ENCODE measurements at regions not wholly inside any gene's neighbourhood (a gene's known extent, or its start where the extent isn't known, plus 50 kb on each side); places are given as distances from the start of the nearest gene placed in this dataset.

- TF ChIP-seq SNAI2 (CRISPR knock-in tag; IDR thresholded peaks at IDR 0.05): no peak
- TF ChIP-seq ZFP30 (CRISPR knock-in tag; IDR thresholded peaks at IDR 0.05): no peak
- no peak for TF ChIP-seq TOX (CRISPR knock-in tag; IDR thresholded peaks at IDR 0.05; ENCODE audit: borderline replicate concordance)
- TF ChIP-seq BACH2 (CRISPR knock-in tag; IDR thresholded peaks at IDR 0.05; ENCODE audit: borderline replicate concordance): no peak
- no peak for TF ChIP-seq RARB (CRISPR knock-in tag; IDR thresholded peaks at IDR 0.05)
- TF ChIP-seq TCF4 (CRISPR knock-in tag; IDR thresholded peaks at IDR 0.05; ENCODE audit: borderline replicate concordance): no peak
- no peak for TF ChIP-seq POU6F1 (CRISPR knock-in tag; IDR thresholded peaks at IDR 0.05; ENCODE audit: borderline replicate concordance, low read depth)
- no peak for TF ChIP-seq ISL1 (CRISPR knock-in tag; IDR thresholded peaks at IDR 0.05)
- TF ChIP-seq, protein P1, sequence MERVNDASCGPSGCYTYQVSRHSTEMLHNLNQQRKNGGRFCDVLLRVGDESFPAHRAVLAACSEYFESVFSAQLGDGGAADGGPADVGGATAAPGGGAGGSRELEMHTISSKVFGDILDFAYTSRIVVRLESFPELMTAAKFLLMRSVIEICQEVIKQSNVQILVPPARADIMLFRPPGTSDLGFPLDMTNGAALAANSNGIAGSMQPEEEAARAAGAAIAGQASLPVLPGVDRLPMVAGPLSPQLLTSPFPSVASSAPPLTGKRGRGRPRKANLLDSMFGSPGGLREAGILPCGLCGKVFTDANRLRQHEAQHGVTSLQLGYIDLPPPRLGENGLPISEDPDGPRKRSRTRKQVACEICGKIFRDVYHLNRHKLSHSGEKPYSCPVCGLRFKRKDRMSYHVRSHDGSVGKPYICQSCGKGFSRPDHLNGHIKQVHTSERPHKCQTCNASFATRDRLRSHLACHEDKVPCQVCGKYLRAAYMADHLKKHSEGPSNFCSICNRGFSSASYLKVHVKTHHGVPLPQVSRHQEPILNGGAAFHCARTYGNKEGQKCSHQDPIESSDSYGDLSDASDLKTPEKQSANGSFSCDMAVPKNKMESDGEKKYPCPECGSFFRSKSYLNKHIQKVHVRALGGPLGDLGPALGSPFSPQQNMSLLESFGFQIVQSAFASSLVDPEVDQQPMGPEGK (CRISPR knock-in tag; IDR thresholded peaks at IDR 0.05; ENCODE audit: borderline replicate concordance): no peak
- no peak for TF ChIP-seq ARNTL (CRISPR knock-in tag; IDR thresholded peaks at IDR 0.05; ENCODE audit: borderline replicate concordance, low read depth)
- no peak for TF ChIP-seq ZFP3 (CRISPR knock-in tag; IDR thresholded peaks at IDR 0.05)
- TF ChIP-seq ZNF70 (CRISPR knock-in tag; IDR thresholded peaks at IDR 0.05): no peak
- TF ChIP-seq, protein P2, sequence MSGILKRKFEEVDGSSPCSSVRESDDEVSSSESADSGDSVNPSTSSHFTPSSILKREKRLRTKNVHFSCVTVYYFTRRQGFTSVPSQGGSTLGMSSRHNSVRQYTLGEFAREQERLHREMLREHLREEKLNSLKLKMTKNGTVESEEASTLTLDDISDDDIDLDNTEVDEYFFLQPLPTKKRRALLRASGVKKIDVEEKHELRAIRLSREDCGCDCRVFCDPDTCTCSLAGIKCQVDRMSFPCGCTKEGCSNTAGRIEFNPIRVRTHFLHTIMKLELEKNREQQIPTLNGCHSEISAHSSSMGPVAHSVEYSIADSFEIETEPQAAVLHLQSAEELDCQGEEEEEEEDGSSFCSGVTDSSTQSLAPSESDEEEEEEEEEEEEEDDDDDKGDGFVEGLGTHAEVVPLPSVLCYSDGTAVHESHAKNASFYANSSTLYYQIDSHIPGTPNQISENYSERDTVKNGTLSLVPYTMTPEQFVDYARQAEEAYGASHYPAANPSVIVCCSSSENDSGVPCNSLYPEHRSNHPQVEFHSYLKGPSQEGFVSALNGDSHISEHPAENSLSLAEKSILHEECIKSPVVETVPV (CRISPR knock-in tag; IDR thresholded peaks at IDR 0.05): no peak
- no peak for TF ChIP-seq TSHZ2 (CRISPR knock-in tag; IDR thresholded peaks at IDR 0.05)
- TF ChIP-seq ZNF8 (CRISPR knock-in tag; IDR thresholded peaks at IDR 0.05): no peak
- no peak for TF ChIP-seq ZC3H10 (CRISPR knock-in tag; IDR thresholded peaks at IDR 0.05)
- TF ChIP-seq ESRRG (CRISPR knock-in tag; IDR thresholded peaks at IDR 0.05): no peak
- peak; percentile 92 for ATAC-seq
These were observed 586.3 kb downstream of the LRFN5 start for GRCh38 chr14:42192738-42193653.

GRCh38 chr14:42190744-42191143, 584.1 kb downstream of the LRFN5 start:
- no peak for ATAC-seq
- no peak for TF ChIP-seq TSHZ2 (CRISPR knock-in tag; IDR thresholded peaks at IDR 0.05)
- TF ChIP-seq ZC3H10 (CRISPR knock-in tag; IDR thresholded peaks at IDR 0.05): no peak
- no peak for TF ChIP-seq SNAI2 (CRISPR knock-in tag; IDR thresholded peaks at IDR 0.05)
- TF ChIP-seq, protein P1 (CRISPR knock-in tag; IDR thresholded peaks at IDR 0.05; ENCODE audit: borderline replicate concordance): no peak
- TF ChIP-seq ZNF8 (CRISPR knock-in tag; IDR thresholded peaks at IDR 0.05): no peak
- TF ChIP-seq, protein P2 (CRISPR knock-in tag; IDR thresholded peaks at IDR 0.05): no peak
- no peak for TF ChIP-seq ISL1 (CRISPR knock-in tag; IDR thresholded peaks at IDR 0.05)
- no peak for TF ChIP-seq BACH2 (CRISPR knock-in tag; IDR thresholded peaks at IDR 0.05; ENCODE audit: borderline replicate concordance)
